Neural cell (in vitro differentiated cells): ENCODE measurements at regions not wholly inside any gene's neighbourhood (a gene's known extent, or its start where the extent isn't known, plus 50 kb on each side); places are given as distances from the start of the nearest gene placed in this dataset.

Experiments
- H2AFZ ChIP-seq: fragments of 200-600, 300-800 bp; sonication (generic), shearing (Covaris generic); 2 replicates; pipeline ENCODE4 v1.6.0; 2014; ENCODE audit warnings: low read depth, mild to moderate bottlenecking, antibody characterized with exemption, low read length, moderate library complexity
- H3F3A ChIP-seq: fragments of 200-600 bp; shearing (Covaris generic); 2 replicates; pipeline ENCODE4 v1.6.1; 2016; ENCODE audit warnings: mild to moderate bottlenecking, moderate library complexity, mixed read lengths, antibody characterized with exemption, low read length; ENCODE audit not compliant: insufficient read depth, poor library complexity, severe bottlenecking
- H3K27ac ChIP-seq: fragments of 200-600, 300-800 bp; sonication (generic), shearing (Covaris generic); 2 replicates; pipeline ENCODE4 v1.5.1; 2014; ENCODE audit warnings: mild to moderate bottlenecking, low read length, moderate library complexity
- H3K27me3 ChIP-seq: fragments of 300-800, 200-600 bp; sonication (generic), shearing (Covaris generic); 2 replicates; pipeline ENCODE4 v1.6.0; 2014; ENCODE audit warnings: mild to moderate bottlenecking, low read depth, low read length, moderate library complexity; ENCODE audit not compliant: insufficient read depth
- H3K36me3 ChIP-seq: fragments of 300-800, 200-600 bp; sonication (generic), shearing (Covaris generic); 2 replicates; pipeline ENCODE4 v1.5.1; 2014; ENCODE audit warnings: mild to moderate bottlenecking, antibody characterized with exemption, low read length, moderate library complexity; ENCODE audit not compliant: insufficient read depth
- H3K4me2 ChIP-seq: fragments of 300-800, 200-600 bp; sonication (generic), shearing (Covaris generic); 2 replicates; pipeline ENCODE4 v1.6.0; 2014; ENCODE audit warnings: mild to moderate bottlenecking, low read length
- H3K4me3 ChIP-seq: fragments of 300-800, 200-600 bp; sonication (generic), shearing (Covaris generic); 2 replicates; pipeline ENCODE4 v1.5.1; 2014; ENCODE audit warnings: mild to moderate bottlenecking, low read length, moderate library complexity
- H3K79me2 ChIP-seq: fragments of 200-600 bp; shearing (Covaris generic); replicated peaks from 2 replicates; pipeline ENCODE4 v1.6.0; 2014; ENCODE audit warnings: mild to moderate bottlenecking, low read length, moderate library complexity; ENCODE audit not compliant: insufficient read depth
- H3K9ac ChIP-seq: fragments of 300-800, 200-600 bp; sonication (generic), shearing (Covaris generic); 2 replicates; pipeline ENCODE4 v1.6.1; 2016; ENCODE audit warnings: mild to moderate bottlenecking, low read length, mixed read lengths
- H3K9me2 ChIP-seq: fragments of 200-600 bp; shearing (Covaris generic); 2 replicates; pipeline ENCODE4 v1.6.1; 2016; ENCODE audit warnings: mild to moderate bottlenecking, low read length, mixed read lengths; ENCODE audit not compliant: insufficient read depth
- H3K9me3 ChIP-seq: fragments of 200-600, 300-800 bp; sonication (generic), shearing (Covaris generic); 2 replicates; pipeline ENCODE4 v1.6.1; 2016; ENCODE audit warnings: mild to moderate bottlenecking, mixed run types, low read length, moderate library complexity, mixed read lengths
- H4K20me1 ChIP-seq: fragments of 200-600 bp; shearing (Covaris generic); 2 replicates; pipeline ENCODE4 v1.6.1; 2016; ENCODE audit warnings: mild to moderate bottlenecking, mixed run types; ENCODE audit not compliant: insufficient read depth
- EP300 ChIP-seq: fragments of 450-650 bp; conservative IDR thresholded peaks from 2 replicates; pipeline ENCODE4 v1.6.1; 2014; ENCODE audit warnings: antibody characterized with exemption, mild to moderate bottlenecking, moderate library complexity; ENCODE audit not compliant: poor library complexity, severe bottlenecking
- EZH2 ChIP-seq: fragments of 200-600, 300-800 bp; shearing (Covaris generic), sonication (generic); IDR thresholded peaks from 2 replicates; pipeline ENCODE4 v1.6.1; 2014; ENCODE audit warnings: antibody characterized with exemption, low read length, borderline replicate concordance, mild to moderate bottlenecking; ENCODE audit not compliant: insufficient read depth, poor library complexity, severe bottlenecking
- MXI1 ChIP-seq: fragments of 450-650 bp; conservative IDR thresholded peaks from 2 replicates; pipeline ENCODE4 v1.6.1; 2014; ENCODE audit warnings: antibody characterized with exemption, mild to moderate bottlenecking; ENCODE audit not compliant: poor library complexity, severe bottlenecking
- POLR2AphosphoS5 ChIP-seq: IDR thresholded peaks from 2 replicates; pipeline ENCODE4 v1.6.1; 2012
- RAD21 ChIP-seq: fragments of 450-650 bp; conservative IDR thresholded peaks from 2 replicates; pipeline ENCODE4 v1.6.1; 2014; ENCODE audit warnings: antibody characterized with exemption, mild to moderate bottlenecking, moderate library complexity
- REST ChIP-seq: IDR thresholded peaks from 2 replicates; pipeline ENCODE4 v1.6.1; 2012; ENCODE audit warnings: borderline replicate concordance
- SMC3 ChIP-seq: fragments of 450-650 bp; conservative IDR thresholded peaks from 2 replicates; pipeline ENCODE4 v1.6.1; 2014; ENCODE audit warnings: antibody characterized with exemption, mild to moderate bottlenecking, moderate library complexity; ENCODE audit not compliant: poor library complexity
- TAF1 ChIP-seq: IDR thresholded peaks from 2 replicates; pipeline ENCODE4 v1.6.1; 2012; ENCODE audit warnings: low read depth
- TF ChIP-seq, protein P1 (sequence below): fragments of 450-650 bp; IDR thresholded peaks from 2 replicates; pipeline ENCODE4 v1.5.1; 2014; ENCODE audit warnings: antibody characterized with exemption, mild to moderate bottlenecking, moderate library complexity; ENCODE audit not compliant: poor library complexity, severe bottlenecking

DNA sequence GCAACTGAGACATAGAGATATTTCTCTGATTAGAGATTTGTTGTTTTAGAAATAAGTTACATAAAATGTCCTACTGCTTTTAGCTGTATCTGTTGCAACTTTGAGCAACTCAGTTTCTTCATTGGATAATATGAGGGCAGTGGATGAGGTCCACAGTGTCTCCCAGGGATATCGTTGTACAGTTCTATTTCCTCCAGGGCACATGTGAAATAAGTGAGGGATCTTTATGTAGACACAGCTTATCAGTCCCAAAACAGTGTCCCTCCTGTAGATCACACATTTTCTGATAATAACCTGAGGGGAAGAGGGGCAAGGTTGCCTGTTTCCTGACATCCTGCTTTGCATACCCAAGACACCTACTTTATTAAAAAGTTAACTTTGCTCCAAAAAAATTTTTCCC is 1231.2 kb upstream of the ZEB2 start:
- Histone ChIP-seq H3K9me3 (no peaks in the 10 kb centered on the region), H3F3A (no peaks in the 10 kb centered on the region), H3K9me2 (no peaks in the 10 kb centered on the region), H3K4me3 (no peak overlapping the region), H3K79me2 (no peaks in the 10 kb centered on the region), H3K36me3 (no peaks in the 10 kb centered on the region), H3K27ac (no peak overlapping the region), H3K27me3 (no peaks in the 10 kb centered on the region), H4K20me1 (no peaks in the 10 kb centered on the region), H2AFZ (no peak overlapping the region), H3K9ac (no peak overlapping the region), H3K4me2 (no peak overlapping the region)
- TF ChIP-seq MXI1 (no peak), TAF1 (no peak)
- TF ChIP-seq, protein P1, sequence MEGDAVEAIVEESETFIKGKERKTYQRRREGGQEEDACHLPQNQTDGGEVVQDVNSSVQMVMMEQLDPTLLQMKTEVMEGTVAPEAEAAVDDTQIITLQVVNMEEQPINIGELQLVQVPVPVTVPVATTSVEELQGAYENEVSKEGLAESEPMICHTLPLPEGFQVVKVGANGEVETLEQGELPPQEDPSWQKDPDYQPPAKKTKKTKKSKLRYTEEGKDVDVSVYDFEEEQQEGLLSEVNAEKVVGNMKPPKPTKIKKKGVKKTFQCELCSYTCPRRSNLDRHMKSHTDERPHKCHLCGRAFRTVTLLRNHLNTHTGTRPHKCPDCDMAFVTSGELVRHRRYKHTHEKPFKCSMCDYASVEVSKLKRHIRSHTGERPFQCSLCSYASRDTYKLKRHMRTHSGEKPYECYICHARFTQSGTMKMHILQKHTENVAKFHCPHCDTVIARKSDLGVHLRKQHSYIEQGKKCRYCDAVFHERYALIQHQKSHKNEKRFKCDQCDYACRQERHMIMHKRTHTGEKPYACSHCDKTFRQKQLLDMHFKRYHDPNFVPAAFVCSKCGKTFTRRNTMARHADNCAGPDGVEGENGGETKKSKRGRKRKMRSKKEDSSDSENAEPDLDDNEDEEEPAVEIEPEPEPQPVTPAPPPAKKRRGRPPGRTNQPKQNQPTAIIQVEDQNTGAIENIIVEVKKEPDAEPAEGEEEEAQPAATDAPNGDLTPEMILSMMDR = no peak

GRCh38 chr2:145750612-145751011 is 1230.7 kb upstream of the ZEB2 start:
- Histone ChIP-seq H3K27ac (no peak overlapping the region), H3F3A (no peaks in the 10 kb centered on the region), H2AFZ (no peak overlapping the region), H3K79me2 (no peaks in the 10 kb centered on the region), H3K9ac (no peak overlapping the region), H3K4me3 (no peak overlapping the region), H3K9me2 (no peaks in the 10 kb centered on the region), H4K20me1 (no peaks in the 10 kb centered on the region), H3K9me3 (no peaks in the 10 kb centered on the region), H3K4me2 (no peak overlapping the region), H3K36me3 (no peaks in the 10 kb centered on the region), H3K27me3 (no peaks in the 10 kb centered on the region)
- TF ChIP-seq REST (no peak), POLR2AphosphoS5 (no peak), EP300 (no peak), EZH2 (no peak), TAF1 (no peak), RAD21 (no peak), SMC3 (no peak), MXI1 (no peak)
- TF ChIP-seq, protein P1 = no peak
